COLO829 (cell line): ENCODE measurements at regions not wholly inside any gene's neighbourhood (a gene's known extent, or its start where the extent isn't known, plus 50 kb on each side); places are given as distances from the start of the nearest gene placed in this dataset.

Experiments used
- DNase-seq: peaks from one replicate; pipeline ENCODE4 v3.0.0; 2012; ENCODE audit warnings: low spot score

DNA sequence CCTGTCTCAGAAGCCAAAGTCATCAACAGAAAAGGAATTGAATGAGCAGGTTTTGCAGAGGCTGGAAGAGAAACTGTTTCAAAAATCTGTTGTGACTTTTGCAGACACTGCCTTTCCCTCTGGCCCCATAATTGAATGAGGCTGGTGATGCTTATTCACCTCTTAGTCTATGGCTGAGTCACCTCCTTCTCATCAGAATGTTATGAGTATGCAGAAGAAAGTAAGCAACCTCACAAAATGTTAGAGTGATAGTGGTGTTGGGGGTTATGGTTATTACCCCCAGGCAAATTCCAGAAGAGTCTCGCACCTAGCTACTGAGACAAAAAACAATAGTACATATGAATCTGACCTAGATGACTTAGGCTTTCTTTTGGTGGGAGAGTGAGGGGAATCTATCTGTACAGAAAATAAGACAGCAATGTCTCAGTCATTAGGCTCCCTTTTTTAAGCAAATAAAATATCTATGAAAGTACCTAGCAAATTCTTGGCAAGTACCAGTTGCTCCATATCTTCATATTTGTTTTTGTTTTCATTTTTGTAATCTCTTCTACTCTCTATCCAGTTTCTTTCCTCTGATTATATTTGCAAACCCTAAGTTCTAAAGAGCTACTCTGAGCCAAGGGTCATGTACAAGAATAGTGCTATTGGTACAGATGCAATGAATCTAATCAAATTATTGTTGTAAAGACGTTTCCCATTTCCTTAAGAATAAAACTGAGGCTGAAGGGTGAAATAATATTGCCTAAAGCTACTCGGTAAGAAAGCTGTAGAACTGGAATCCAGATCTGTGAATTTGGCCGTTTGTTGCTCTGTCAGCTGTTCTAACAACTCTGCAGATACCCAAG lies 498.1 kb upstream of the TNC start:
- peak; percentile 31 for DNase-seq

DNA sequence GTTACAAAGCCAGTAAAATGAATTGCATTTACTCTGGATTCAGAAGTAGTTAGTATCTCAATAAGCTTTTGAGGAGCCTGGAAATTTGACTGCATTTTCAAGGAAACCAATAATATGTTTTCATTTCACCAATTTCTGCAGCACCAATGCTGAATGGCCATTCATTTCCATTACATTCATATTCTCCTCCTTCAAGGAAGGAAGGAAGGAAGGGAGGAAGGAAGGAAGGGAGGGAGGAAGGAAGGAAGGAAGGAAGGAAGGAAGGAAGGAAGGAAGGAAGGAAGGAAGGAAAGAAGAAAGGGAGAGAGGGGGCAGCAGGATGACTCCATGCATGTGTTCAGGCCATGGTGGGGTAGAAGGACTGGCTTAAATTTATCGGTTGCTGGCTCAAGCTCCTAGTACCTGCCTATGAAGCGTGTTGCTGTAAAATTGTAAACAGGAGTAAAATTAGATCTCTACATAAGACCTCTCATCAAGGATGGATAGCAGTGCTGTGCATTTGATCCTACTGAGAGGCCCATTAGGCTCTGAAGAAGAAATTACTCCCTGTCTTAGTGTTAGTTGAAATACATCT lies 498.8 kb upstream of the TNC start:
- DNase-seq, result no peak

DNA sequence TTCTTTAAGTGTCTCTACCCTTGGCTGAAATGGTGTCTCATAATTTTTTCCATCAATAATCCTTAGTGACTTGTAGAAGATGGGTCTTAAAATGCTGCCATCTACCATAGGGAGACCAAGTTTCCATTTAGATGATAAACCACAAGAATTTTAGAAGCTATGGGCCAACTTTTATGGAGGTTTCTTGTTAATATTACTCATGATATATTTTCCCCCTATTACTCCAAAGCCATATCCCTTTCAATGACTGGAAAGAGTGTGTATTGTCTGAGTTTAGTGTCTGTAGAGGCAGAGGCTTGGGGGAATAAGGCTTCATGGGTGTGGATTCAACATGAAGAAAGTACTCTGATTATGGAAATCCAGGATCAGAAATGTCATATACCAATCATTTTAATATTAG lies 507.3 kb upstream of the TNC start:
- DNase-seq, result no peak

DNA sequence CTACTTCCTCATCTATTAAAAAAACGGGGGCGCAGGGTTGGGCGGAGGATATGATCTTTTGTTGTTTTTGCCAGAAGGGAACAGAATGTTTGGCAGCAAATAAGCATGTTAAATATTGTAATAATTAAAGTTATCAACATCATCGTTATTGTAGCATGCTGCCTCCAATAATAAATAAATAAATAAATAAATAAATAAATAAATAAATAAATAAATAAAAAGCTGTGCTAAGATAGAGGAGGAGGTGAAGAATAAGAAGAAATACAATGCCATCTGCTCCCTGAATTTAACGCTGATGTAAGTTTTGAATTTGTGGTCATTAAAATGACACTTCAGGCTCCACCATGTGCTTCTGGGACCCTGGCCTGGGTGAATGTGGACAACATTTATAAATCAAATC lies 508.0 kb upstream of the TNC start:
- DNase-seq, result no peak

DNA sequence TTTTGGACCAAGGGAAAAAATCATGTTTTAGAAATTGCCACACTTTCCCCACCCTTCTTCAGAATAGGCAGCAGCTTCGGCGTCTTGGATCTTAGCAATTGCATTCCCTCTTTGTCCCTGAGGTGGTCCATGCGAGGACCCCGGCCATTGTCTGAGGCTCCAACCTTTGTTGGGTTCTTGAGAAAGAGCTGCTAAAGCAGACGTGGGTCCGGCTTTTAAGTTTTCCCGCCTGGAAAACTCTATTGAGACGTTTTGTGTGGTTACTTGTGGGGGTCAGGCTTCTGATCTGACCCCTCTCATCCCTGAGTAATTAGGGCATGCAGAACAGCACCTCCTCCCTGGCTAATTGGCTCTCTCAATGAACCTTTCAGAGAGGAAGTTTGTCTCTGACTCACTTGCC lies 509.6 kb upstream of the TNC start:
- no peak for DNase-seq

DNA sequence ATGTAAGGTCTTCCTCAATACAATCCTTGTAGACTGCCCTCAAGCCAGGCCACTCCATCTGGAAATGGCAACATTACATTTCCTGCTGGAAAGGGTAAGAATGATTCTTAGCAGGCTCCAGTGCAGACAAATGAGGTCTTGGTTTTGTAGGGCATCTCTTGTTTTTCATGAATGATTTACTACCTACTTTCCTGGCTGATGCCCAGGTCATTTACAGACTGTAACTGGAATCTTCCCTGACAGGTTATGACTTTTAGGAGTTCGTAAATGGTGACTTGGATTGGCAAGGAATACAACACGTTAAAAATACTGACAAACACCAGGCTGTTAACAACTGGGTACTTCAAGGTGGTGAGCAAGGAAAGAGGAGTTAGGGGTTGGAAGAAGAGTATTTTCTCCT lies 510.5 kb upstream of the TNC start:
- no peak for DNase-seq

DNA sequence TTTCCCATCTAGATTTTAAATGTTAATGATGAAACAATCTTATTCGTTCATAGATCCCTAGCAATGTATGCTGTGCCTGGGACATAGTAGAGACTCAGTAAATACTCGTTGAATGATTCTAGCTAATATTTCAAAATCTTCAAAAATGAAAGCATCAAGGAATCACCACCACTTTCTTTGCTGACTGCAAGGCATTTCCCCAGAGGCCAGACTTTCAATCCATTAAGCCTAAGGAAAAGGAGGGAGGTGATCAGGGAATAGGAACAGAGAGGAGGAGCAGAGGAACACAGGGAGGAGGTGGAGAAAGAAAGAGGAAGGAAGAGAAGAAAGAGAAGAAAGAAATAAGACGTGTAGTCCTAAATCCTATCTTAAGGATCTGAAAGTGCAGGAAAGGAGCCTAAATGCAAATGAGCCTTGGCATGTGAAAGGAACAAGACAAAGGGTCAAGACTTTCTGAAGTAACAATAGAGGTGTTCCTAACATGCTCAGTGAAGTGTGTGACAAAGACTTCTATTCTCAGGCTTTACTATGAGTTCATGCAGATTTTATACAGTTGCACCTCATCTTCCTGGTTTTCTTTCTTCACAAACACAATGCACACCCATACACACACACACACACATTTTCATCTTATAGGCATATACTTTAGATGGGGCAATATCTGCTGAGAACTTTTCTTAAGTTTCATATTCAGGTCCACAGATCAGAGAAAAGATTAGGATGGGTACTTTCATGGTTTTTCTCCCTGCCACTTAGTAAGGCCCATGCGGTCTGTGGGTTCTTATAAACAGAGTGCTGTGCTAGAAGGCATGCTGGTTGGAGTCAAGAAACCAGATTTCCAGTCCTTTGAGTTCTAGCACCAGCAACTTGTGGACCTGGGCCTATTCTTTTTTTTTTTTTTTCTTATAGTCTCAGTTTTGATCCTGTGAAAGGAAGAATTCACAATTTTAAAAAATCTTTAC lies 512.2 kb upstream of the TNC start:
- DNase-seq, result no peak

DNA sequence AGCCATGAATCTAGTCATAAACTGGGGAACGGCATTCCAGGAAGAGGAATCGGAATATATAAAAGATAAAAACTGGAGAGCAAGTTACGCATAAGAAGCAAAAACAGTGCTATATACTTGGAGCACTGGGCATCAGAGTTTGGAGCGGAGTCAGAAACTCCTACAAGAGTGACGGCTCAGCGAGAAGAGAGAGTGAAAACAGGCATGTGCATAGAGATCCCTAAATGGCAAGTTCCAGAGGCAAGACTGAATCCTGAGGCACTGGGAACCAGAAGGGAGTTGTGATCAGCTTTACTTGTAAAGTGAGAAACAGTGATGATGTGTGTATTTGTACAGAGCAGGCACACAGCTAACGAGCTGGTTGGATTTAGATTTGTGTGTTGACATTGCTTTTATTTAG lies 514.4 kb upstream of the TNC start:
- DNase-seq, result no peak

DNA sequence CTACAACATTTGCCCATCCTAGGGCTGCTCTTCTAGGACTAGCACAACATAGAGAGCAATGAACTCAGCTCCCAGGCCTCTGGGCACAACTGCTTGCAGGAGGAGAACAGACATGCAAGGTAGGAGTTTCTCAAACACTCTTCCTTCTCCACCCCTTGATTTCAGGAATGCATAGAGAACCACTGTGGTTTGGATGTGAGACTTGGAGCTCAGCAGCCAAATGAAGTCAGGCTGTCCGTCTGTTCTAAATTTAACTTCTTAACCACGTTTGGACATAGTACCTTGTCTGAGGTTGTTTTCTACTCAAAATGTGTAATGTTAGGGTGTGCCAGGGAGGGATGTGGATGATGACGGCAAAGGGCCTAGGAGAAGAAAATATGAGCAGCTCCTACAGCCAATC lies 515.1 kb upstream of the TNC start:
- DNase-seq, result no peak

DNA sequence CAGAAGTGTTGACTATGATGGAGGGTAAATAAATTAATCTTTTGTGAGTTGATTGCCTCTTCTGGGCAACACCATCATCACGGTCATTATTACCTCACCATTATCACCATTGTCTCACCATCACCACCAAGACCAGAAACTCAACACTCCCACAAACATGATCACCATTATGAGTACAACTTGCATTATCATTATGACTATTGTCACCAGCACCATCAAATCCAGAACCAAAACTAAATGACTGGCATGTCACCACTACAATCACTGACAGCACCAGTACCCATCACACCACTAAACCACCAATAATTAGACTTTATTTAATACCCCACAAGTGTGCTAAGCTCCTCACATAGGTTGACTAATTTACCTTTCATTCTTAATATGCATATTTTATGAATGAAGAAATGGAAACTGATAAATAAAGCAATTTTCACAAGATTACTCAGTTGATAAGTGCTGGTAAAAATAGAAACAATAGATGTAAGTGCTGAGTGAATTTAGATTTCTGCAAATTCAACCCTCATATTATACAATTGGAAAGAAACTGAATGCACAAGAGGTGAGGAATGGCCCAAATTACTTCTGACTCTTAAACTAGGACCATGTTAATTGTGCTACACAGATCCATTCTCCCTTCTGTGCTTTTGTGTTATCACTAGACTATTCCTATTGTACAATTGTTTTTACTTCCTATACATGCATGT lies 517.8 kb upstream of the PAPPA start:
- no peak for DNase-seq

DNA sequence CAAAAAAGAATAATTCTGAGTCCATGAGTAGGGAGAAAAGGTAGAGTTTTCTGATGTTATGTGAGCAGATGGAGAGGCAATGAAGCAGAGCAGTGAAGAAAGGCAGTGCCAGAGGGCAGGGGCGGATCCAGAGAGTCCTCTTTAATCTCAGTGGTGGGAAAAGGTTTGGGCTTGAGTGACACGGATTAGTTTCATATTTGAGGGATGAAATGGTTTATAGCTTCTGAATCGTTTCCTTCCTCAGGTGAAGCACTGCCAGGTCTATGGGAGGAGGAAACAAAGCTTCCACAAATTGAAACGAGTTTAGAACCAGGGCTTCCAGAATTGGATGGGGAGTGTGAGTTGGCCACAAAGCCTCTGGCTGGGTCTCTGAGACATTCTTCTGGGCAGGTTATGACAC lies 517.0 kb upstream of the PAPPA start:
- no peak for DNase-seq

DNA sequence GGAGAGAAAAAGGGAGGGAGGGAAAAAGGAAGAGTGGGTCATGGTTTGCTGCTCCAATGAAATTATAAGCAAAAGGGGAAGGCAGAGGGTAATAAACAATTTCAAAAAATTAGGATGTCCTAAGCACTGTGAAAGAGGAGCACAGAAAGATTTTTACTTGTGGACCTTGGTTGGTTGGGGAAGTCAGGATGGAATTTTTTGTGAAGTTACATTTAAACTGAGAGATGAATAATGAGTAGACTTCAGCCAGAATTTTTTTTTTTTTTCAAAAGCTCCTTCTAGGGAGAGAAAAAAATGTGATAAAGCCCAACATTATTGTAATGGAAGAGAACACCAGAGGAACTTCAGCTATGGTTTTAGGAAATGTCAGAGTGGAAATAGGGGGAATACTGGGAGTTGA lies 515.9 kb upstream of the PAPPA start:
- no peak for DNase-seq

DNA sequence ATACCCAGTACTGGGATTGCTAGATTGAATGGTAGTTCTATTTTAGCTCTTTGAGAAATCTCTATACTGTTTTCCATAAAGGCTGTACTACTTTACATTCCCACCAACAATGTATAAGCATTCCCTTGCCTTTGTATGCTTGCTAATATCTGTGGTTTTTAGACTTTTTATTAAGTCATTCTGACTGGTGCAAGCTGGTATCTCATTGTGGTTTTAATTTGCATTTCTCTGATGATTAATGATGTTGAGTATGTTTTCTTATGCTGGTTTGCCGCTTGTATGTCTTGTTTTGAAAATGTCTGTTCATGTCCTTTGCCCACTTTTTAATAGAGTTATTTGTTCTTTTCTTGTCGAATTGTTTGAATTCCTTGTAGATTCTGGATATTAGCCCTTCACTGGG lies 512.7 kb upstream of the PAPPA start:
- no peak for DNase-seq

DNA sequence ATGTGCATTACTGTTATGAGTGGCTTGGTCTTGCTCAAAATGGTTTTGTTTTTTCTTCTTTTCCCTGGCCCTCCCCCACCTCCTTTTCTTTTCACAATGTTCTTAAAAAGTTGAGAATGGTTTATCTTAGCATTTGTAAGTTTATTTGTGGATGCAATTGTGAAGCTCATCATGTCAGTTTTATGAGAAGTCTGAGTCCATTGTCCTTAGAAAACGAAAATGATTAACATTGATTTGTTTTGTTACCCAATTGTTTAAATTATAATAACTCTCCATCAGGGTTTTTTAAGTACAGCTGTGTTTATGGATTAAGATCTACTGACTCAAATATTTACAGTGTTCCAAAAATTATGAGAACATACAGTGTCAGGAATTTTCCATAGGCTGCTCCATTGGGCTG lies 511.3 kb upstream of the PAPPA start:
- DNase-seq, result no peak

DNA sequence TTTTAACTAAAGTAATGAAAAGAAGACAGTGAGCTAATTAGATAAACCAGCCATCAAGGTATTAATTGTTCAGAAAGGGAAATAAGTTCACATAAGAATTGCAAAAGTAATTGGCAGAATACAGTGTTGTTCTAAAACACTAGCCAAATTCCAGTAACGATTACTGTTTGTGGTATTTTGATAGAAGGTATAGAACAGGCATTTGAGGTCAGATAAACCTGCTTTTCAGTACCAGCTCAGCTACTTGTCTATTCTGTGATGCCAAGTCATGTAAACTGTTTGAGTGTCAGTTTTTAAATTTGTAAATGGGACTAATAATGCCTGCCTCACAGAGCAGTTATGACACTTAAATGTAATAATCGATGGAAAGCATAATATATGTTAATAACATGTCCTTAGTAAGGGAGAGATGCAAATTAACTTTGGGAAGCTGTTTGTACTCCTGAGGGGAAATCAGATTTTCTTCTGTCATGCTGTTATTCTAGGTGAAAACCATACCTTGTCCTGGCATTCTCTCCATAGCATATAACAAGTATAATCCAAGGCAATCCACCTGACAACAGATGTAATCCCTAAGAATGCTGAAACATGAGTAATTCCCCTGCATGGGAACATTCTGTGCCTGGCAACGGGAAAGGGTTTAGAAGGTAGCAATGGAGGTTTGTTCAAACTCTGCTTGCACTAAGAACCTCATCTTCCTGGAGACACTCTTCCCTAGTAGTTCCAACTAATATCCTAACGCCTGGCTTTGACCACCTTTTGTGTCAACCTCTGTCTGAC lies 509.5 kb upstream of the PAPPA start:
- no peak for DNase-seq

DNA sequence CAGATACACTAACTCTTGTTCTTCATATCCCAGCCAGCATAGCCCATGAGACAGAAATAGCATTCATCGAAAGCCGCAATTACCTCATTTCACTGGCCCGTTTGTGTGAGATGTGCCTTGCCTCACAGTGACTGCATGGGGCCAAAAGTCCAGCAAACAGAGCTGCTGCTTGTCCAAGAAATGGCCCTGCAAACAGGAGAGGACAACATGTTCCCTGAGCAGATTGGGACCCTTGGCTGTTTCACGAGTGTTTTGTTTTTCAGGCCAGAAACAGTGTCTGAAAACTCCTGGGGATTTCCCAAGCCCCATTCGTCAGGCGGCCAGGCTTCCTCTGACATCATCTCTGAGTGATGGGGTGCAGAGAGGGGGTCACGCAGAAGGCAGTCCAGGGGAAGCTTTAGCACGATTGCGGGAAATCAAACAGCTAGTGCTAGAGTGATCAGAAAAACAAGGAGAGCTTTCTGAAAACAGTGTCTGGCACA lies 503.6 kb upstream of the PAPPA start:
- DNase-seq, result no peak

DNA sequence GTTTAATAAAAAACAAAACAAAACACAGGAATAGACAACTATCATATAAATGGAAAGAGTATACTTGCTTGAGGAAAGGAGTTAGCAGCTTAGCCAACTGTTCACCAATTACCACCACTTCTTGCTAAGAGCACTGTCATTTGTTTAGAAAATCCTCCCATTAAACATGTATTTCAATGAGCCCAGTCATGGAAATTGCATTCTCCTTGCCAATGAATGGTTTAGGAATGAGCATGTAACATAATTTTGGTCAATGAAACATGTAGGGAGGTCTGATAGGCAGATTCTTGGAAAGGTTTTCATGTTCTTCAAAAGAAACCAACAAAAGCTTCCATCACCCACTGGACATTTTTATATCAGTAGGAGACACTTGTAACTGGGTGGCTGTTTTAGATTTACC lies 502.8 kb upstream of the PAPPA start:
- no peak for DNase-seq

DNA sequence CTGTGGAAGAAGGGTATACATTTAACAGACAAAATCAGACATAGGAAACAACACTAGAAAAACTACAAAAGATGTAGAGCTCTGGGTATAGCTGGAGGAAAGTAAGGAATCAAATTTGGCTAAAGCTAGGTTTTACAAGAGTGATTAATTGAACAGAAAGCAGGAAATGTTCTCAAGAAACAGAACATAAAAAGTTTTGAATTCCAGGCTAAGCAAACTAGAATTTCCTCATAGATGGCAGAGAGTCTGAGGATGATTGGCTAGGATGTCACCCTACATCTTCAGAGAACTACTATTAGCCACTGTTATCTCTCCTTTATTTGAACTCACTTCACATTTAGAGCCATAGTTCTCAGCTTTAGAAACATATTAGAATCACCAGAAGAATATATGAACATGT lies 502.1 kb upstream of the PAPPA start:
- no peak for DNase-seq

DNA sequence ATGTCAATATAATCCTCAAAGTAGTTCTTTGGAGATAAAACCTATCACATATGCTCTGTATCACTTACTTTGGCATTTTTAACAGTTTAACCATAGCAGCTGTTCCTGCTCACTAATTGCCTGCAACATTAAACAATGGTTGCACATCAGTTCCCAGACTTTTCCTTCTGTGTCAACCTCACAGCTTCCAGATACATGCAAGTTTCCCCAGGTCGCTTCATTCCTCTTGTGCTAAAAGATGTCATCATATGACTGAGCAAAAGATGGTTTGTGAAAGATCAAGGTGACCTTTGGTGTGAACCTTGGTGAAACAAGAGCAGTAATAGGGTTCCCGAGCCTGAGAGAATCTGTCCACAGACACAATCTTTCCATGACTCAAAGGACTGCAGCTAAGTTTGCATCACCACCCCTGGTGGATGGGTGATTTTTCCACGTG lies 500.4 kb upstream of the PAPPA start:
- DNase-seq, result no peak

DNA sequence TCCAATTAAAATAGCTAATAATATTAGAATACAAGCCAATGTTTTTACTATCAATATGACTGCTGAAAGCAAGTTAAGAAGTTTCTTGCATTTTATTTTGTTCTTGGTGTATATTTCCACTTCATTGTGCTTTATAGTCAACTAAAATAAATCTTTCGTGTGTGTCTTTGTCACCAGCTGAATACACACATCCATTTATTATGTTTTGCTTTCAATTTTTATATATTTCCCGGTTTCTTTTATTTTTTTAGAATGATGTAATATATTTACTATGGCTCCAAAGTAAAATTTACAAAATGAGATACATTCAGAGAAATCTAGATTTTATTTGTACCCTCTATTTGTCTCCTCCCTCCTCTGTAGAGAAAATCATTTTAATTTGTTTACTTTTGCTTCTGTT lies 495.9 kb upstream of the PAPPA start:
- no peak for DNase-seq

DNA sequence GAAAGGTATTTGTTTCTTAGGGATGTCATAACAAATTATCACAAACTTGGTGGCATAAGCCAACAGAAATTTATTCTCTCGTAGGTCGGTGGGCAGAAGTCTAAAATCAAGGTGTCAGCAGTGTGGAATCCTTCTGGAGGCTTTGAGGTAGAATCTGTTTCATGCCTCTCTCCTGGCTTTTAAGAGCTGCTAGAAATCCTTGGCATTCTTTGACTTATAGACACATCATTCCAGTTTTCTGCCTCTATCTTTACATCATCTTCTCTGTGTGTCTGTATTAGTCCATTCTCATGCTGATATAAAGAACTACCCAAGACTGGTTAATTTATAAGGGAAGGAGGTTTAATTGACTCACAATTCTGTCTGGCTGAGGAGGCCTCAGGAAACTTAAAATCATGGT lies 488.1 kb upstream of the PAPPA start:
- DNase-seq, result no peak
